ENCODE measurements at regions not wholly inside any gene's neighbourhood (a gene's known extent, or its start where the extent isn't known, plus 50 kb on each side); places are given as distances from the start of the nearest gene placed in this dataset.
"Not testable (repeated sequence)": the region's sequence is repeated elsewhere in the genome, so short reads cannot be mapped to it uniquely, and the experiment has no call there.

DNA sequence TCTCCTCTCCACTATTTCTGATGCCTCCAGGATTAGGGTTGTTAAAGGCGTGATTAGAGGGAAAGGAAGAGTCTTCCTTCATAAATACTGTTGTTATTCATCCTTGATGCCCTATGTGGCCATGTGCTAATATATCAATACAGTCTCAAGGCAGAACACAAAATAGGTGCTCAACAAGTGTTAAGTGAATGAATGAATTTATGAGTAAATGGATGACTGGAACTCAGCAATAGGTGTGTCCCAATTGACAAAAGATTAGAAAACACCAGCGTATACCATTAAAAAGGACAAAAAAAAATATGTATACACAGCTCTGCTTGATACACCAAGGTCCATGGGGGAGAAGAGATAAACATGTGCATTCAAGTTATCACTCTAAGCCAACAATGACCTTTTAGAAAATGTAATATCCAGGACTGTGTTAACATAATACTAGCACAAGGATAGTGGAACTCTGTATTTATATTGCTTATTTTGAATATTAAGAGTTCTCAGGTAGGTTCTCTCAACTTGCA is 171.2 kb upstream of the MYLIP start:
- DNase-seq (ENCODE audit: low read depth in 1 of 2, low spot score in 1 of 2): no peak

DNA sequence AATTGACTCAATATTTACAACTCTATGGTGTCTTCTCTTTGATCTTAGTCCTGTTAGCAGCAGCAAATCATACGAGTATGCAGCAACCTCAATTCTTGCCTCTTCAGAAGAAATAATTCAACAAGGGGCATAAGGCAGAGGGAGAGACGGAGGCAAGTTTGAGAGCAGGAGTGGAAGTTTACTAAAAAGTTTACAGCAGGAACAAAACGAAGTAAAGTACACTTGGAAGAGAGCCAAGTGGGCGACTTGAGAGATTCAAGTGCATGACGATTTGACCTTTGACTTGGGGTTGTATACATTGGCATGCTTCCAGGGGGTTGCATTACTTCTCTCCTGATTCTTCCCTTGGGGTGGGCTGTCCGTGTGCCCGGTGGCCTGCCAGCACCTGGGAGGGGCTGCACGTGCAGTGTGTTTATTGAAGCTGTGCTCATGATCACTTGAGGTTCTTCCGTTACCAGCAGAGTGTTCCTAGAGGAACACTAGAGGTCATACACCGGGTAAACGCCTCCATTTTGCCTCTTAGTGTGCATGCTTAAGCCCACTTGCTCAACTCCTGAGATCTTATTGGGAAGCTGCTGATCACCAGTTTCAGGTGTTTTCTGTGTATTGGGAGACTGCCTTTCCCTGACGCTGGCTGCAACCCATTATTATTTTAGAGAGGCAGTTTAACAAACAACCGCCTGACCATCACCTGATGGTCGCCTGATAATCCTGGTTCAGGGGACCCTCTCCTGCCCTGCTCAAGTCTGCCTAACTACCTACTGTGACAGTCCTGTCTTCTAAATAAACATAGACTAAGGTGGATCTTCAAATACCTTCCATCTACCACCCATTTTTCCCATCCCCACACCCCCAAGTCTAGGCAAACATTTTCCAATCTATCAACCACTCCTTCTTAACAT is 172.4 kb upstream of the MYLIP start:
- DNase-seq (ENCODE audit: low read depth in 1 of 2, low spot score in 1 of 2): no peak

- no peak for DNase-seq (ENCODE audit: low read depth in 1 of 2, low spot score in 1 of 2)
Measured at GRCh38 chr6:15955484-15955883, 173.4 kb upstream of the MYLIP start.

DNA sequence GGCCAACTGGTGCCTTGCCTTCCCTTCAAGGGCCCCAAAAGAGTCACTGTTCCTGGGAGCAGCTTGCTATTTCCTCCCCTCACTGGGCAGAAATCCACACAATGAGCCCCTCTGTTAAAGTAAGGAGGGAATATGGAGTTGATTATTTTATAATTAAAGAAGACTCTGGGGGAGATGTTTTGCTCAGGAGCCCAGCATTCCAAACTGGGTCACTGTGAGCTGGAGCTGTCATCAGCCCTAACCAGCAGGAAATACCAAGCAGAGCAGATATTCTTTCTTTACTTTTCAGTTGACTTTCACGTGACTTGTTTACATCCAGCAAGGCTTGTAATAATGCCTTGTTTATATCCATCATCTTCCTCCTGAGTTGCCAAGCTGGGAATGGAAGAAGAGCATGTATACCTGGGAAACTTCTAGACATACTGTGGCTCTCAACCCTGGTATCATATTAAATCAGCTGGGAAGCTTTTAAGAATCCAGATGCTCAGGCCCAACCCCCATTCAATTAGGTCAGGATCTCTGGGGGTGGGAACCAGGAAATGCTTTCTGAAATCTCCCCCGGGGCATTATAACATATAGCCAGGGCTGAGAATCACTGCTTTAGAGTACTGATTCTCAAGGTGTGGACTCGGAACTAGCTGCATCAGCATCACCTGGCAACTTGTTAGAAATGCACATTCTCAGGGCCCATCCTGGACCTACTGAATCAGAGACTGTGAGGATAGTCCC is 175.6 kb upstream of the MYLIP start:
- DNase-seq (ENCODE audit: low read depth in 1 of 2, low spot score in 1 of 2): no peak

- DNase-seq (ENCODE audit: low read depth in 1 of 2, low spot score in 1 of 2): no peak
Measured at GRCh38 chr6:15952231-15953151, 176.4 kb upstream of the MYLIP start.

- DNase-seq (ENCODE audit: low read depth in 1 of 2, low spot score in 1 of 2): no peak
Measured at GRCh38 chr6:15950962-15951569, 177.8 kb upstream of the MYLIP start.

DNA sequence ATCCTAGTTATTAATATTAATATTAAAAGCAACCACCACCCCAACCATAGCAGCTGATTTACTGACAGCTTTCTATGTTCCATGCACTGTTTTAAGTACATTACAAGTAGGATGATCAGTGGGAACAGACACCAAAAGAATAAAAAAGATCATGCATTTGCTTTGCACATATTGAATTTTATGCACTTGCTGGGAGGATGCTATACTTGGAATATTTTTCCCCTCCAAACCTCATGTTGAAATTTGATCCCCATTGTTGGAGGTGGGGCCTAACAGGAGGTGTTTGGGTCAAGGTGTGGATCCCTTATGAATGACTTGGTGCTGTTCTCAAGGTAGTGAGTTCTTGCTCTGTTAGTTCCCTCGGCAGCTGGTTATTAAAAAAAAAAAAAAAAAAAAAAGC is 178.9 kb upstream of the MYLIP start:
- no peak for DNase-seq (ENCODE audit: low read depth in 1 of 2, low spot score in 1 of 2)

DNA sequence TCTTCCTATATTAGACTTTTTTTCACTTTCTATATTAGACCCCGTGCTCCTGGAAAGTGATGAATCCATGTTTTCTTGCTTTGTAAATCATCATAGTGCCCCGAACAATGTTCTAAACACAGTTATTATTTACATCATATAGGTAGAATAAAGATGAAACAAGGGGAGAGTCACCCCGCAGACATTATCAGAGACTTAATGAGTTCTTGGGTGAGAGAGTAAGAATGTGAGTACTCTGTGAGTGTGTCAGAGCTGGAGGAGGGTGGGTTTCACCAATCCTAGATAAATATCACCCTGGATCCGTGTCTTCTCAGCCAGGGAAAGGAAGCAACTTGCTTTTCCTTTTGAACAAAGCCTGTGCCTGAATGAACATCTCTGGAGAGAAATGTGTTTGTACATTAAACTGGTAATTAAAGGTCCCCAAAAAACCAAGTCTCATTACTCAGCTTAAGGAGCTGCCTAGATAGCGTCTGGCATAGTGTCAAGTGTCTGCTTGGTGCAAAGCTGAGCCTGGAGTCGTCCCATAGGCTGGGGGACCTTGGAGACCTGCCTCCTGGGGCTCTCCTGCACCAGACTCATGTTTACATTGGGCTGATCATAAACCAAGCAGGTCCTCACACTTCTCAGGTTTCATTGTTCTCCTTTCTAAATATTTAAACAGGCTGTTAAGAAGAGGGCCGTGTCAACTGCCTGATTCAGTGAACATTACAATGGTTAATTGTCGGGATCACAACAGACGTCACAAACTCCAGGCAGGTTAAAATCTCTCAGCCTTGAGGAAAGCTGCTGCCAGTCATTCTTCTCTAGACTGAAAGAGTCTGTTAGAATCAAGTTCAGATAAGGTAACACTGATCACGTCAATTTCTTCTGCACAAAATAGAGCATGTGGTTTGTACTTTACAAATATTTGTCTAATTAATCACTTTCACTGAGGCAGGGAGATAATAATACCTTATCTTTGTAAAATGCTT is 179.7 kb upstream of the MYLIP start:
- DNase-seq (ENCODE audit: low read depth in 1 of 2, low spot score in 1 of 2): no peak

DNA sequence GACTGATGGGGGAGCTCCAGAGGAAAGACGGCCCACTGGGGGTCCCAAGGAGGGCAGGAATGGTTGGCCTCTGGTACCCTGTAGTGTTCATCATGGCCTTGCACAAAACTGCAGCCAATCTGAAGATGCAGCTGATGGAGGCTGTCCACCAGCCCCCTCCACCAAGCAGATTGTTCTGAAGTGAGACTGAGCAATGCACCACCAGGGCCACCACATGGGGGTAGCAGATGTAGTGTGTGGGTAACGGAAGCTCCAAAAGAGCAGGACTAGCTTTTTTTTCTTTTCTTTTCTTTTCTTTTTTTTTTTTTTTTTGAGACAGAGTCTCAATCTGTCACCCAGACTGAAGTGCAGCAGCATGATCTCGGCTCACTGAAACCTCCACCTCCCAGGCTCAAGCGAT is 181.0 kb upstream of the MYLIP start:
- no peak for DNase-seq (ENCODE audit: low read depth in 1 of 2, low spot score in 1 of 2)

DNA sequence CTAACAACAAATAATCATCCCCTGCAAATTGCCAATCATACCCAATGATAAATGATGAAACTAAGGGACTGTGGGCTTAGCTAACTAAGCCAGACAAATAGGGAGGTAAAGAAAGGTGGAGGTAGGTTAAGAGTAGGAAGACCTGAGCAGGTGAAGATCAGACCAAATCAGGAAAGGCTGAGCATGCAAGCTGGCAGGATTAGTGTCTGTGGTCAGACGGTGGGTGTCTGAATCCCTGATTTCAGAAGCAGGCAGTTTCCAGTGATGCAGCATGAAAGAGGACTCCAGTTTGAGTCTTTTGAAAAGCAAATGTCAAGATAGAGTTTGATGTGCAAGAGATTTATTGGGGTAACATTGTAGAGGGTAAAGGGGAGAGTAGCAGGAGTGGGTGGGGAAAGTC is 181.4 kb upstream of the MYLIP start:
- DNase-seq (ENCODE audit: low read depth in 1 of 2, low spot score in 1 of 2): no peak

- no peak for DNase-seq (ENCODE audit: low read depth in 1 of 2, low spot score in 1 of 2)
Measured at GRCh38 chr6:15946701-15947385, 182.0 kb upstream of the MYLIP start.

DNA sequence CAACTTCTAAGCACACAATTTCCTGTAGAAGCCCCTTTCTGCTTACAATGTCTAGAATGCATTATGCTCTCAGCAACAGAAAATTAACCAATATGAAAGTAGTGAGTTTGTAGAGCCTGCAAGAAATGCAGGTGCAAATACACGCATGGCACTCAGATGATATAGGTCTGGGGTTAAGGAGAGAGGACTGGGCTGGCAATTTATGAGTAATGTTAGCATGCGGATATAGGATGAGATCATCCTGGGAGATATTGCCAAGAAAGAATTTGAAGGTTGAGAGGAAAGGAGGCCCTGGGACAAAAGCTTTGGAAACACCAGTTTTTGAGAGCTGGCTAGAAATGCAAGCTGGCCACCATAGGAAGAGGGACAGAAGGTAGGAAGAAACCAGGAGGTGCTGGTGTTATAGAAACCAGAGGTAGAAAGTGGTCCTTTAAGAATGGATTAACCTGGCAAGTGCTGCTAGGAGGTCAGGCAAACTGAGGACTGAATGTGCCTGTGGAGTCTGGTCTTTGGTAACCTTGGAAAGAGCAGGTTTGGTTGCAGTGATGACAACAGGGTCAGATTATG is 183.2 kb upstream of the MYLIP start:
- no peak for DNase-seq (ENCODE audit: low read depth in 1 of 2, low spot score in 1 of 2)

DNA sequence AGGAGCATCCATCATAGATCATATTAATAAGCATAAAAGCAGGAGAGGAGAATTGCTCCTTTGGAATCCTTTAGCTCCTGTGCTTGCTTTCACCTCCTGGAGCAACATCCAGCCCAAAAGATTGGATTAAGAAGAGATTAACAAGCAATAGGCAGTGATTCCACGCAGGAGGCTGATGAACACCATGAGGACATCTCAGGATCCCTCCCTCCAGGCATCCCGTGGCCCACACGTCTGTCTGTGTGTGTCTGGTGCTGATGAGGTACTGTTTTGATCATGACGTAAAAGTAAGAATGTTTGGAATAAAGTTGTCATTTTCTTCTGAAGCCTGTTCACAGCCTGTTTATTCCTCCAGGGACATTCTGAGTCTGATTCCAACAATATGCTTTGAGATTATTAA is 185.5 kb upstream of the MYLIP start:
- no peak for DNase-seq (ENCODE audit: low read depth in 1 of 2, low spot score in 1 of 2)

GRCh38 chr6:15941168-15941567 is 187.7 kb upstream of the MYLIP start:
- DNase-seq (ENCODE audit: low read depth in 1 of 2, low spot score in 1 of 2): no peak

DNA sequence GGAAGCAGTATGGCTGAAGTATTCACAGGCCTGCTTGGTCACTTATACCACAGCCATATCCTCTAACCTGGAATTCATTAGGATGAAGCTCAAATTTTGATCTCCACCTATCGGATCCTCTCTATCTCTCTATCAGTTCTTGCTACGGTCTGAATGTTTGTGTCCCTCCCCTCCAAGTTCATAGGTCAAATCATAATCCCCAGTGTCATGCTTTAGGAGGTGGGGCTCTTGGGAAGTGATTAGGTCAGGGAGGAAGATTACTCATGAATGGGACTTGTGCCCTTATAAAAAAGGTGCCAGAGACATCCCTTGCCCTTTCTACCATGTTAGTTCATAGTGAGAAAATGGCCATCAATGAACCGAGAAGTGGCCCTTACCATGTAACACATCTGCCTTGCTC is 190.8 kb upstream of the MYLIP start:
- no peak for DNase-seq (ENCODE audit: low read depth in 1 of 2, low spot score in 1 of 2)

GRCh38 chr6:15937602-15938001 is 191.3 kb upstream of the MYLIP start:
- DNase-seq (ENCODE audit: low read depth in 1 of 2, low spot score in 1 of 2): no peak

DNA sequence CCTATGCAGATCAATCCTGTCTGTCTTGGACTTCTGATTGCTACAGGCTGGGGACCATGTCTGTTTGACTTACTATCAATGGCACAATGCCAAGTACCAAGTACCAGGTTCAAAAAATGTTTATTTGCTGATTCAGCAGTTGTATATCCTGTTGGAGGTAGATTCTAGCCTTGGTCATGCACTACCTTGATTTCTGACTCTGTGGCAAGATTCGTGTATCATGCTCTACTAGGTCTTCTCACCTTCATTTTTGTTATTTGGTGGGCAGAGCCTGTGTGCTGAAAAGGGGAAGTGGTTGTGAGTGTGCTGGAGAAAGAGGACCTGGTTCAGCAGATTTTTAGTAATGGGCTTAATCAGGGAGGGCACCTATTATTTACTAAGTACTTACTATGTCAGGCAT is 192.4 kb upstream of the MYLIP start:
- DNase-seq (ENCODE audit: low read depth in 1 of 2, low spot score in 1 of 2): no peak

GRCh38 chr6:15935661-15936060 is 193.2 kb upstream of the MYLIP start:
- DNase-seq (ENCODE audit: low read depth in 1 of 2, low spot score in 1 of 2): no peak

DNA sequence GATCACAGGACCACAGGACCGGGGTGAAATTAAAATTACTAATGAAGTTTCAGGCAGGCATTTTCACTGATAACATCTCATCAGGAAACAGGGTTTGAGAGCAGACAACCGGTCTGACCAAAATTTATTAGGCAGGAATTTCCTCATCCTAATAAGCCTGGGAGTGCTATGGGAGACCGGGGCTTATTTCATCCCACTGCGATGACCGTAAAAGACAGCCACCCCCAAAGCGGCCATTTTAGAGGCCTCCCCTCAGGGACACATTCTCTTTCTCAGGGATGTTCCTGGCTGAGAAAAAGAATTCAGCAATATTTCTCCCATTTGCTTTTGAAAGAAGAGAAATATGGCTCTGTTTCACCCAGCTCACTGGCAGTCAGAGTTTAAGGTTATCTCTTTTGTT is 197.2 kb upstream of the MYLIP start:
- DNase-seq (ENCODE audit: low read depth in 1 of 2, low spot score in 1 of 2): not testable (repeated sequence)
